RWPE1 (cell line): ENCODE measurements at regions not wholly inside any gene's neighbourhood (a gene's known extent, or its start where the extent isn't known, plus 50 kb on each side); places are given as distances from the start of the nearest gene placed in this dataset.
"Not testable (repeated sequence)": the region's sequence is repeated elsewhere in the genome, so short reads cannot be mapped to it uniquely, and the experiment has no call there.

Experiments
- CTCF ChIA-PET: fragments of 350-600 bp; sonication (Branson Sonifier 250); formaldehyde crosslinking; extraction: SDS; loops from one replicate; lab custom pipeline; 2021; lab: Yijun Ruan, JAX
- POLR2A ChIA-PET: fragments of 400-600 bp; formaldehyde crosslinking; extraction: SDS; loops from one replicate; lab custom pipeline; 2020; ENCODE audit warnings: antibody characterized with exemption; ENCODE audit not compliant: low non-redundant PET; lab: Yijun Ruan, JAX
- DNase-seq: peaks from one replicate; pipeline ENCODE4 v3.0.0; 2012; ENCODE audit warnings: low spot score
- H3K27ac ChIP-seq: fragments of 450-650 bp; 2 replicates; pipeline ENCODE4 v1.5.1; 2017
- TF ChIP-seq, protein P1 (sequence below): fragments of 450-650 bp; conservative IDR thresholded peaks from 2 replicates; pipeline ENCODE4 v1.5.1; 2017; ENCODE audit warnings: low read depth, mild to moderate bottlenecking

DNA sequence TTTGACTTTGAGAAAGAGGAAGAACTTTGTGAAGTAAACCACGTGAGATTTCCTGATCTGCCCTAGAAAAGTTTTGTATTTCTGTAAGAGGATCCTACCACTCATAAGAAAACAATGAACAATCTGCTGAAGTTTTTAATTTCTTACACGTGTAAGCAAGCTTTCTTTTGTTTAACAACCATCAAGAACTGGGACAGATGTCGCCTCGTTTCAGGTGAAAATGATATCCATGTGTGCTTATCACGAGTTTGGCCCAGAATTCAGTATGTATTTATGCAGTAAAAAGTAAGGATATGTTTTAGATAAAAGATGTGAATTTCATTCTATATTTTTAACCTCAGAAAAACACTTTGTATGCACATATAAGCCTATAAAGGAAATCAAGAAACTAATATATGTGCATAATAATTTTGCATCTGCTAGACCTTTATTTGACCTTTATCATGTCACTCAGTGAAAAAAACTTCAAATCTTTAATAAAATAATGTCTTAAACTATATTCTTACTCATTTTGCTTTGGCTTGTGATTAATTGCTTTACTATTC, 56.9 kb upstream of the DHRS4 start:
- no peak for DNase-seq
- POLR2A ChIA-PET = no interaction called here

DNA sequence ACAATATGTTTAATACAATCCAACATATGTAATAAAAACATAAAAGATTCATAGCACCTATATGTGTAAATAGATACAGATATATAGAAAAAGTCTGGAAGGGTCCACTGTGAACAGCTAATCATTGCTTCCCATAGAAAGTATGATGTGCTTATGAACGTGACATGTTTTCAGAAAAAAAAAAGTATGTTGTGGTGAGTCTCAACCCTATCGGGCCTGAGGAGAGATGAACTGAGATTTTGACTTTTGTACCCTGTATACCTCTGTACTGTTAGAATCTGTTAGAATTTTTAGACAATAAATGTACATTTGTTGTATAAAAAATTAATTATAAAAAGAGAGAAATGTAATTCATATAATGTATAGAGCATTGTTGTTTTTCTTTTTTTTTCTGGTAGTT, 56.3 kb upstream of the DHRS4 start:
- POLR2A ChIA-PET, H3K27ac ChIP-seq, DNase-seq: not testable (repeated sequence)
- CTCF ChIA-PET = interaction anchor here (0.7 to 1.1 kb wide), 2 partner anchors 13 to 266 kb away, joined by 4 to 5 read pairs; no protein-coding TSS in a partner anchor

More for the DNA sequence above, 56.9 kb upstream of the DHRS4 start:
- TF ChIP-seq, protein P1, sequence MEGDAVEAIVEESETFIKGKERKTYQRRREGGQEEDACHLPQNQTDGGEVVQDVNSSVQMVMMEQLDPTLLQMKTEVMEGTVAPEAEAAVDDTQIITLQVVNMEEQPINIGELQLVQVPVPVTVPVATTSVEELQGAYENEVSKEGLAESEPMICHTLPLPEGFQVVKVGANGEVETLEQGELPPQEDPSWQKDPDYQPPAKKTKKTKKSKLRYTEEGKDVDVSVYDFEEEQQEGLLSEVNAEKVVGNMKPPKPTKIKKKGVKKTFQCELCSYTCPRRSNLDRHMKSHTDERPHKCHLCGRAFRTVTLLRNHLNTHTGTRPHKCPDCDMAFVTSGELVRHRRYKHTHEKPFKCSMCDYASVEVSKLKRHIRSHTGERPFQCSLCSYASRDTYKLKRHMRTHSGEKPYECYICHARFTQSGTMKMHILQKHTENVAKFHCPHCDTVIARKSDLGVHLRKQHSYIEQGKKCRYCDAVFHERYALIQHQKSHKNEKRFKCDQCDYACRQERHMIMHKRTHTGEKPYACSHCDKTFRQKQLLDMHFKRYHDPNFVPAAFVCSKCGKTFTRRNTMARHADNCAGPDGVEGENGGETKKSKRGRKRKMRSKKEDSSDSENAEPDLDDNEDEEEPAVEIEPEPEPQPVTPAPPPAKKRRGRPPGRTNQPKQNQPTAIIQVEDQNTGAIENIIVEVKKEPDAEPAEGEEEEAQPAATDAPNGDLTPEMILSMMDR = no peak
- no peak overlapping the region for H3K27ac ChIP-seq
- CTCF ChIA-PET = interaction anchor here (0.7 to 1.1 kb wide), 2 partner anchors 14 to 265 kb away, joined by 4 to 5 read pairs; no protein-coding TSS in a partner anchor

DNA sequence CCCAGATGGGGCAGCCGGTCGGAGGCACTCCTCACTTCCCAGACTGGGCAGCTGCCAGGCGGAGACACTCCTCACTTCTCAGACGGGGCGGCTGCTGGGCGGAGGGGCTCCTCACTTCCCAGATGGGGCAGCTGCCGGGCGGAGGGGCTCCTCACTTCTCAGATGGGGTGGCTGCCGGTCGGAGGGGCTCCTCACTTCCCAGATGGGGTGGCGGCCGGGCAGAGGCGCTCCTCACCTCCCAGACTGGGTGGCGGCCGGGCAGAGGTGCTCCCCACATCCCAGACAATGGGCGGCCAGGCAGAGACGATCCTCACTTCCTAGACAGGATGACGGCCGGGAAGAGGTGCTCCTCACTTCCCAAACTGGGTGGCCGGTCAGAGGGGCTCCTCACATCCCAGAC, 55.2 kb upstream of the DHRS4 start:
- CTCF ChIA-PET, DNase-seq, POLR2A ChIA-PET, H3K27ac ChIP-seq: not testable (repeated sequence)

DNA sequence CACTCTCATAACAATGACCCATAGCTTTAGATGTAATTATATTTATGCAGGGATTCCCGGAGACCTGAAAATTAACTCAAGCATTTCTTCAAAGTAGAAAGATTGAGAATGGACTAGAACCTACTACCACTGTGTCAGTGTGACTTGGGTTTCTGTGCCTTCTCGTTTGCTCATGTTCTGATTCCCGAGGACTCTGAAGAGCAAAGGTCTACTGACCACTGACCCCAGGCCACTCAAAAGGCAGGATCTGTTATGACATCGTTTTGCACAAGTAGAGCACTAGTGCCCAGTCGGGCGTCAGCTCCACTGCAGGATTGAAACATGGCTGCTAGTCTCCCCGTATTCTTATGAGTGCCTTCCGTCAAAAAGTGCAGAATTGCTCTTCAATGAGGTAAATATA, 53.8 kb upstream of the DHRS4 start:
- DNase-seq = no peak
- no peak overlapping the region for H3K27ac ChIP-seq
- TF ChIP-seq, protein P1 = no peak
- CTCF ChIA-PET = interaction anchor here (1.4 kb wide), 1 partner anchor 11 kb away, joined by 3 read pairs; no protein-coding TSS in a partner anchor
- POLR2A ChIA-PET = no interaction called here

DNA sequence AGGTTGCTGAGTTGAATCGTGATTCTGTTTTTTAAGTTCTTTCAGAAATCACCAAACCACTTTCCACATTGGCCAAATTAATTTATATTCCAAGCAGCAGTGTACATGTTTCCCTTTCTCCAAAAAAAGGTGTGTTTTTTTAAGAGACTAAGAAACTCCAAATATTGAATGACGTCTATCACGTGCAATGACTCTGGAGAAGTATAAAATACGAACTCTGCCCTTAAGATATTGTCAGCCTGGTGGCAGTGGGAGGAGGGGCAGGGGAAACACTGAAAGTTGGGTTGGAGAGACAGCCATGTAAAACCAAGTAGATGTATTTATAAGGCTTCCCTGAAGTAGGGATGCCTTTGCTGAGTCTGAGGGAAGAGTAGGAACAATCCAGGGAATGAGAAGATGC, 50.1 kb upstream of the DHRS4 start:
- CTCF ChIA-PET = no interaction called here
- no peak overlapping the region for H3K27ac ChIP-seq
- TF ChIP-seq, protein P1 = no peak
- no peak for DNase-seq
- POLR2A ChIA-PET = no interaction called here
